ENCODE measurements at regions not wholly inside any gene's neighbourhood (a gene's known extent, or its start where the extent isn't known, plus 50 kb on each side); places are given as distances from the start of the nearest gene placed in this dataset.
A peak's percentile ranks its signal among the peaks of the same experiment; 100 is the strongest.

DNA sequence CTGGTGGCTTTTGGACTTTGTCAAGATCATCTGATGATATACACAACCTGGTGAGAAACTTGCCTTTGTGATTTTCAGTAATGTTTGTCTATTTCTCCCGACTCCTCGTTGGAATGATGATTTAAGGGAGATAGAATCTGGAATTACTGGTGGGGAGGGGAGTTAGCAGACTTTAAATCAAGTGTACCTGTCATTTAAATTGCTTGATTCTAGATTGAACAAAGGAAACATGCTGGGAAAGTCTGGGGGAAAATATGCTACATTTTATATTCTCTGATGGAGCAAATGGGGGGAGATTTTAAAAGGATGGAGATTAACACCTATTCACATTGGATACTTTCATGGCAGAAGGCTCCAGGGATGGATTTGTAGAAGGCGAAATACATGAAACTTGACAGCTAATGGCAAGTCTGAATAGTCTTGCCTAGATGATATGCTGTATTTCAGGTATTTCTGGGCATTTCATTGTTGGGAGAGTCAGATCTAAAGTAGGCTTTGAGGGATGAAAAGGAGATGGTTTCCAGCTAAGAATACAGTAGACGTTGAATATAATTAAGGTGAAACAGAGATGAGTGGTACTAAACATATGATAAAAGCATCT lies 189.1 kb upstream of the PDZRN3 start:
- Histone ChIP-seq H4K20me1 (ENCODE audit: insufficient read depth, low read length) (no peaks in the 10 kb centered on the region), H2AFZ (ENCODE audit: low read length) (no peak overlapping the region), H3K27me3 (ENCODE audit: insufficient read depth, low read length) (no peaks in the 10 kb centered on the region), H3K4me1 (ENCODE audit: insufficient read depth, low read length) (no peaks in the 10 kb centered on the region), H3K4me3 (ENCODE audit: insufficient read depth, low read length) (no peak overlapping the region), H3K79me2 (ENCODE audit: insufficient read depth, low read length) (no peaks in the 10 kb centered on the region), H3K36me3 (ENCODE audit: insufficient read depth, low read length) (no peaks in the 10 kb centered on the region), H3K9me3 (ENCODE audit: low read depth, low read length) (no peaks in the 10 kb centered on the region), H3K4me2 (ENCODE audit: insufficient read depth, low read length) (no peak overlapping the region), H3K27ac (ENCODE audit: low read depth, low read length) (no peak overlapping the region)
- TF ChIP-seq, protein P1, sequence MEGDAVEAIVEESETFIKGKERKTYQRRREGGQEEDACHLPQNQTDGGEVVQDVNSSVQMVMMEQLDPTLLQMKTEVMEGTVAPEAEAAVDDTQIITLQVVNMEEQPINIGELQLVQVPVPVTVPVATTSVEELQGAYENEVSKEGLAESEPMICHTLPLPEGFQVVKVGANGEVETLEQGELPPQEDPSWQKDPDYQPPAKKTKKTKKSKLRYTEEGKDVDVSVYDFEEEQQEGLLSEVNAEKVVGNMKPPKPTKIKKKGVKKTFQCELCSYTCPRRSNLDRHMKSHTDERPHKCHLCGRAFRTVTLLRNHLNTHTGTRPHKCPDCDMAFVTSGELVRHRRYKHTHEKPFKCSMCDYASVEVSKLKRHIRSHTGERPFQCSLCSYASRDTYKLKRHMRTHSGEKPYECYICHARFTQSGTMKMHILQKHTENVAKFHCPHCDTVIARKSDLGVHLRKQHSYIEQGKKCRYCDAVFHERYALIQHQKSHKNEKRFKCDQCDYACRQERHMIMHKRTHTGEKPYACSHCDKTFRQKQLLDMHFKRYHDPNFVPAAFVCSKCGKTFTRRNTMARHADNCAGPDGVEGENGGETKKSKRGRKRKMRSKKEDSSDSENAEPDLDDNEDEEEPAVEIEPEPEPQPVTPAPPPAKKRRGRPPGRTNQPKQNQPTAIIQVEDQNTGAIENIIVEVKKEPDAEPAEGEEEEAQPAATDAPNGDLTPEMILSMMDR (IDR thresholded peaks at IDR 0.05; ENCODE audit: extremely low read depth, low read depth, low read length): no peak
- DNase-seq (ENCODE audit: insufficient read length, low spot score, missing footprints): no peak

GRCh38 chr3:73813291-73813690 lies 188.6 kb upstream of the PDZRN3 start:
- TF ChIP-seq, protein P1 (IDR thresholded peaks at IDR 0.05; ENCODE audit: extremely low read depth, low read depth, low read length): no peak
- DNase-seq (ENCODE audit: insufficient read length, low spot score, missing footprints): no peak

GRCh38 chr3:73812054-73812453 lies 187.3 kb upstream of the PDZRN3 start:
- H3K27ac ChIP-seq (ENCODE audit: low read depth, low read length): no peak overlapping the region
- no peaks in the 10 kb centered on the region for H3K79me2 ChIP-seq (ENCODE audit: insufficient read depth, low read length)
- H3K36me3 ChIP-seq (ENCODE audit: insufficient read depth, low read length): no peaks in the 10 kb centered on the region
- H3K9me3 ChIP-seq (ENCODE audit: low read depth, low read length): no peaks in the 10 kb centered on the region
- H3K4me1 ChIP-seq (ENCODE audit: insufficient read depth, low read length): no peaks in the 10 kb centered on the region
- H3K4me2 ChIP-seq (ENCODE audit: insufficient read depth, low read length): no peak overlapping the region
- TF ChIP-seq, protein P1 (IDR thresholded peaks at IDR 0.05; ENCODE audit: extremely low read depth, low read depth, low read length): no peak
- no peak for DNase-seq (ENCODE audit: insufficient read length, low spot score, missing footprints)
- no peak overlapping the region for H2AFZ ChIP-seq (ENCODE audit: low read length)
- no peaks in the 10 kb centered on the region for H4K20me1 ChIP-seq (ENCODE audit: insufficient read depth, low read length)
- no peak overlapping the region for H3K4me3 ChIP-seq (ENCODE audit: insufficient read depth, low read length)
- H3K27me3 ChIP-seq (ENCODE audit: insufficient read depth, low read length): no peaks in the 10 kb centered on the region

More at GRCh38 chr3:73813291-73813690, 188.6 kb upstream of the PDZRN3 start:
- Histone ChIP-seq H3K4me3 (ENCODE audit: insufficient read depth, low read length) (no peak overlapping the region), H3K27me3 (ENCODE audit: insufficient read depth, low read length) (no peaks in the 10 kb centered on the region), H3K27ac (ENCODE audit: low read depth, low read length) (no peak overlapping the region), H3K36me3 (ENCODE audit: insufficient read depth, low read length) (no peaks in the 10 kb centered on the region), H4K20me1 (ENCODE audit: insufficient read depth, low read length) (no peaks in the 10 kb centered on the region), H3K4me2 (ENCODE audit: insufficient read depth, low read length) (peak overlapping the region; percentile 13), H3K4me1 (ENCODE audit: insufficient read depth, low read length) (no peaks in the 10 kb centered on the region), H3K79me2 (ENCODE audit: insufficient read depth, low read length) (no peaks in the 10 kb centered on the region), H3K9me3 (ENCODE audit: low read depth, low read length) (no peaks in the 10 kb centered on the region), H2AFZ (ENCODE audit: low read length) (no peak overlapping the region)

GRCh38 chr3:73808862-73809509 lies 184.2 kb upstream of the PDZRN3 start:
- Histone ChIP-seq H3K4me2 (ENCODE audit: insufficient read depth, low read length) (no peak overlapping the region), H4K20me1 (ENCODE audit: insufficient read depth, low read length) (no peaks in the 10 kb centered on the region), H2AFZ (ENCODE audit: low read length) (peak overlapping the region; percentile 26), H3K4me3 (ENCODE audit: insufficient read depth, low read length) (no peak overlapping the region), H3K4me1 (ENCODE audit: insufficient read depth, low read length) (no peaks in the 10 kb centered on the region), H3K27ac (ENCODE audit: low read depth, low read length) (no peak overlapping the region), H3K9me3 (ENCODE audit: low read depth, low read length) (no peaks in the 10 kb centered on the region), H3K79me2 (ENCODE audit: insufficient read depth, low read length) (no peaks in the 10 kb centered on the region), H3K36me3 (ENCODE audit: insufficient read depth, low read length) (no peaks in the 10 kb centered on the region), H3K27me3 (ENCODE audit: insufficient read depth, low read length) (no peaks in the 10 kb centered on the region)
- DNase-seq (ENCODE audit: insufficient read length, low spot score, missing footprints): no peak
- TF ChIP-seq, protein P1 (IDR thresholded peaks at IDR 0.05; ENCODE audit: extremely low read depth, low read depth, low read length): no peak

All from osteoblast (primary cell).